Osteoblast (primary cell): ENCODE measurements at regions not wholly inside any gene's neighbourhood (a gene's known extent, or its start where the extent isn't known, plus 50 kb on each side); places are given as distances from the start of the nearest gene placed in this dataset.

Experiments
- DNase-seq: peaks from one replicate; pipeline ENCODE4 v3.0.0; 2011; ENCODE audit warnings: low spot score, mixed read lengths; ENCODE audit not compliant: insufficient read length; ENCODE audit errors: missing footprints
- H2AFZ ChIP-seq: 2 replicates; pipeline ENCODE4 v1.6.0; 2011; ENCODE audit warnings: mild to moderate bottlenecking, low read length
- H3K27ac ChIP-seq: 2 replicates; pipeline ENCODE4 v1.5.1; 2011; ENCODE audit warnings: mild to moderate bottlenecking, low read depth, low read length, moderate library complexity
- H3K27me3 ChIP-seq: 2 replicates; pipeline ENCODE4 v1.6.0; 2012; ENCODE audit warnings: mild to moderate bottlenecking, control low read depth, inconsistent platforms, low read length, moderate library complexity; ENCODE audit not compliant: insufficient read depth
- H3K36me3 ChIP-seq: 2 replicates; pipeline ENCODE4 v1.5.1; 2011; ENCODE audit warnings: mild to moderate bottlenecking, low read length, control low read depth, moderate library complexity; ENCODE audit not compliant: insufficient read depth
- H3K4me1 ChIP-seq: 2 replicates; pipeline ENCODE4 v1.5.1; 2011; ENCODE audit warnings: mild to moderate bottlenecking, low read length, control low read depth, moderate library complexity; ENCODE audit not compliant: insufficient read depth
- H3K4me2 ChIP-seq: 2 replicates; pipeline ENCODE4 v1.6.0; 2011; ENCODE audit warnings: mild to moderate bottlenecking, low read length; ENCODE audit not compliant: insufficient read depth
- H3K4me3 ChIP-seq: fragments of 200-600 bp; sonication (generic); 3 replicates; pipeline ENCODE4 v1.5.1; 2012; ENCODE audit warnings: mild to moderate bottlenecking, low read length, inconsistent platforms; ENCODE audit not compliant: insufficient read depth
- H3K79me2 ChIP-seq: 2 replicates; pipeline ENCODE4 v1.6.0; 2012; ENCODE audit warnings: mild to moderate bottlenecking, low read length, control low read depth, inconsistent platforms; ENCODE audit not compliant: insufficient read depth
- H3K9me3 ChIP-seq: 2 replicates; pipeline ENCODE4 v1.5.1; 2011; ENCODE audit warnings: low read depth, low read length, control low read depth
- H4K20me1 ChIP-seq: 2 replicates; pipeline ENCODE4 v1.6.0; 2012; ENCODE audit warnings: mild to moderate bottlenecking, low read length, control low read depth; ENCODE audit not compliant: insufficient read depth
- CTCF ChIP-seq: IDR thresholded peaks from 2 replicates; pipeline ENCODE4 v1.5.1; 2011; ENCODE audit warnings: mild to moderate bottlenecking, low read depth, low read length, moderate library complexity; ENCODE audit errors: extremely low read depth

GRCh38 chr1:75984781-75985180 lies 52.6 kb upstream of the ASB17 start:
- H3K4me3 ChIP-seq: no peak overlapping the region
- H4K20me1 ChIP-seq: no peaks in the 10 kb centered on the region
- H3K27ac ChIP-seq: no peak overlapping the region
- no peaks in the 10 kb centered on the region for H3K36me3 ChIP-seq
- H3K27me3 ChIP-seq: peaks cover 2% of the 10 kb centered on the region
- H3K4me1 ChIP-seq: no peaks in the 10 kb centered on the region
- no peak for TF ChIP-seq CTCF
- peak; percentile 30 for DNase-seq
- H2AFZ ChIP-seq: no peak overlapping the region
- H3K79me2 ChIP-seq: no peaks in the 10 kb centered on the region
- no peaks in the 10 kb centered on the region for H3K9me3 ChIP-seq
- H3K4me2 ChIP-seq: no peak overlapping the region

GRCh38 chr1:75985827-75986226 lies 53.6 kb upstream of the ASB17 start:
- Histone ChIP-seq H3K9me3 (no peaks in the 10 kb centered on the region), H2AFZ (no peak overlapping the region), H3K79me2 (no peaks in the 10 kb centered on the region), H3K4me2 (no peak overlapping the region), H4K20me1 (no peaks in the 10 kb centered on the region), H3K36me3 (no peaks in the 10 kb centered on the region), H3K27me3 (peaks cover 2% of the 10 kb centered on the region), H3K27ac (no peak overlapping the region), H3K4me1 (no peaks in the 10 kb centered on the region), H3K4me3 (no peak overlapping the region)
- DNase-seq: peak; percentile 26
- TF ChIP-seq CTCF: no peak

- no peaks in the 10 kb centered on the region for H3K79me2 ChIP-seq
- H4K20me1 ChIP-seq: no peaks in the 10 kb centered on the region
- no peaks in the 10 kb centered on the region for H3K9me3 ChIP-seq
- H3K4me1 ChIP-seq: no peaks in the 10 kb centered on the region
- no peak overlapping the region for H3K4me2 ChIP-seq
- peaks cover 2% of the 10 kb centered on the region for H3K27me3 ChIP-seq
- H3K36me3 ChIP-seq: no peaks in the 10 kb centered on the region
- H3K27ac ChIP-seq: no peak overlapping the region
- H2AFZ ChIP-seq: no peak overlapping the region
- TF ChIP-seq CTCF: no peak
- DNase-seq: no peak
- H3K4me3 ChIP-seq: no peak overlapping the region
Measured at GRCh38 chr1:75986478-75986877, 54.3 kb upstream of the ASB17 start.

GRCh38 chr1:75989121-75989520 lies 56.9 kb upstream of the ASB17 start:
- TF ChIP-seq CTCF: no peak
- peaks cover 2% of the 10 kb centered on the region for H3K27me3 ChIP-seq
- H2AFZ ChIP-seq: no peak overlapping the region
- H3K4me1 ChIP-seq: no peaks in the 10 kb centered on the region
- H3K79me2 ChIP-seq: no peaks in the 10 kb centered on the region
- no peaks in the 10 kb centered on the region for H3K36me3 ChIP-seq
- H4K20me1 ChIP-seq: no peaks in the 10 kb centered on the region
- H3K4me2 ChIP-seq: no peak overlapping the region
- no peak overlapping the region for H3K4me3 ChIP-seq
- no peaks in the 10 kb centered on the region for H3K9me3 ChIP-seq
- no peak for DNase-seq
- H3K27ac ChIP-seq: no peak overlapping the region
